ENCODE measurements at regions not wholly inside any gene's neighbourhood (a gene's known extent, or its start where the extent isn't known, plus 50 kb on each side); places are given as distances from the start of the nearest gene placed in this dataset.

DNA sequence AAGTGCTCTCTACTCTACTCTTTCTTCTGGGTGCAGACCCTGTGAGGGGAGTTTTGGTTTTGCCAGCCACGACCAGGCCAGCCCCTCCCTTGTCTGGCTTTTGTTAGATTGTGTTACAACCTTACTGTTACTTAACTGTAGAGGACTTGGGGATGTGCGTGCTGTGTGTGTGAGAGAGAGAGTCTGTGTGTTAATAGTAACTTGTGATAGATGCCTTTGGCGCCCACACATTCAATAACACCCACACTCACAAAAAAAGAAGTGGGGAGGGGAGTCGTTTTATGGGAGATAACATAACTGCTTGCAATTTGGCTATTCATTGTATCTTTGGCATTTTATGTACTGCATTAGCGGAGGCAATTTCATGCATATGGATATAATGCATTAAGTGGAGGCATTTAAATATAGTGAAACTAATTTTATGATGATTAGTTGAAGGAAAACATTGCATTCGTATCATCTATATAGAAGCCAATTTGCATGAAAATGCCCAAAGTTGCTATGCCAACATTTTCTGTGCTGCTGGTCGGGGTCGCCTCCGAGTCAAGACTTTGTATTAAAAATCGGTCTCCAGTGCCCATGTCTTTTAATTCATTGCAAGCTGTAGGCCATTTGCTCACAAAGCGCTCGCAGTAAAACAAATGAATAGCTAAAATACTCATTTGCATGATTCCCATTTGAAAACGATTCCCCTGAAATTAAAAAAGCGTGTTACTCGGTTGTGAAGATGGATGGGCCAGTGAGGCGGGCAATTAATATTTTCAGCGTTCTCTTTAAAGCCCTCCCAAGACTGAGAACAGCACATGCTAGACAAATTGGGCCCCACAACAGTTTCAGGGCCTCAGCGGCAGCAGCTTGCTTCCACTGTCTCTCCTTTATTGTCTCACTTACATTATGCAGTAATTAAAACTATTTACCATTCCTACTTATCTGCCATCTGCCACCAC, 158.5 kb upstream of the SMAD3 start:
- no peak for DNase-seq (ENCODE audit: low spot score)

DNA sequence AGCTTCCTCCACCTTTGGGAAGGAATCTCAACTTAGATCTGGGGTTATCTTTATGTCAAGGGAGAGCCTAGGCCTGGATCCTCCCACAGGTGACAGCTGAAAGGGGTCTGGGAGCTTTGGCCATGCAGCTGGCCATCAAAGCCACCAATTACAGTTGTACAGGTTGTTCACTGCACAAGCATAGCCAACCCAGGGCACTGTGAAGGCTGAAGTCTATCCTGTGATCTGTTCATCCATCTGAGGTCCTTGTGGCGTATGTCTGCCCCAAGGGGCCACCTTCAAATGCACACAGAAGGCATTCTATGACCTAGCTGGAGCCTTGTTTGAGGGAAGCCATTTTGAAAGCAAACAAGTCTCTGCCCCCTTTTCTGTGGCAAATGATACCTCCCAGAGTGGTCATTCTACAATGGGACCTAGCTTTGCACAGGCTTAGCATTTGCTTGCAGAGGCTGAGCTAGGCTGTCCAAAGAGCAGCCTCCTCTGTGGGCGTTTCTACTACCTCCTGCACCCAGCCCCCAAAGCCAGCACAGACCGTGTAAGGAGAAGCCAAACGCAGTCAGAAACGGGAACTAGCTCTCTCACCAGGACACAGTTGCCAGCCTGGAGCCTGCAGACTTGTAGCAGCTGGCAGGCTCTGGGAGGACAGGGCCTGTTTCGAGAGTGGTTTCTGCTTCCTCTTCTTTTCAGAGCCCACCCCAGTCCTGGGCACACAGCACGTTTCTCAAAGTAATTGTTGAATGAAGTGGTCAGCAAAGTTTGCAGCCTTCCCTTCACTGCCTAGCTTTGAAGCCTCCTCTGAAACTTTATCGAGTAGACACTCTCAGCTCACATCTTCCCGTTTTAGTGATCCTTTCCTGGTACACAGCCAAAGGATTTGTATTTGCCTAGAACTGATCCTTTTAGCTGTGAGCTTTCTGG, 157.3 kb upstream of the SMAD3 start:
- DNase-seq (ENCODE audit: low spot score), result no peak

DNA sequence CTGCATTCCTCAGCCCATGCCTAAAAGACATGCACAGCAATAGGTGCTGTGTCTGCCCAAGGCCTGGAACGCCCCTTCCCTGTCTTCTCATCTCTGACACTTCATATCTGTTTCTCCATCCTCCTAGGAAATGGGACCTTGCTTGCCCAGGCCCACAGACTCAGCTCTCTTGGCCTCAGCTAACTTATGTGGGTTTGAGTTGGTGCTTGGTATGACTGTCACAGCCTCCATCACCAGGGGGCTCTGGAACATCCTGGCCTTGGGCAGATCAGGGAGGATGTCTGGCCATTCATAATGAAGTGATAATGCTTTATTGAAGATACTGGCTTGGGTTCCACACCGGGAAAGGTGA, 156.7 kb upstream of the SMAD3 start:
- DNase-seq (ENCODE audit: low spot score), result no peak

DNA sequence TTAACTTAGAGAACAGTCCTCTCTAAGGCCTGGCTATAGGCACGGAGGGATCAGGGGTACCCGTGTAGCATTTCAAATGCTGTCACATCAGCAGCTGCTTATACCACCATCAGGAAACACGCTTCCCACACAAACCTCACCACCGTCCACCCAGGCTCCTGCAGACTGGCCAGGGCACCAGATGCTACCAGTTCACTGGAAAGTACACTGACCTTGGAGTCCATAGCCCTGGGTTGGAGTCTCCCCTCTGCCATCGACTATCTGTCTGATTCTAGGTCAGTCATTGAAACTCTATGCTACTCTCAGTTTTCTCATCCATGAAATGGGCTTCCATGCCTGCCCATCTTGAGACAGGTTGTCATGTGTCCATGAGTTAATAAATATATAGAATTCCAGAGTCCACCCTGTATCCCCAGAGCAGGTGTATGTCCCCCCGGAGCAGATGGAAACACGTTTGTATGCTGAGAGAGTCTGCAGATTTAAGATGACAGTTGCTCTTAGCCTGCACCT, 156.0 kb upstream of the SMAD3 start:
- no peak for DNase-seq (ENCODE audit: low spot score)

DNA sequence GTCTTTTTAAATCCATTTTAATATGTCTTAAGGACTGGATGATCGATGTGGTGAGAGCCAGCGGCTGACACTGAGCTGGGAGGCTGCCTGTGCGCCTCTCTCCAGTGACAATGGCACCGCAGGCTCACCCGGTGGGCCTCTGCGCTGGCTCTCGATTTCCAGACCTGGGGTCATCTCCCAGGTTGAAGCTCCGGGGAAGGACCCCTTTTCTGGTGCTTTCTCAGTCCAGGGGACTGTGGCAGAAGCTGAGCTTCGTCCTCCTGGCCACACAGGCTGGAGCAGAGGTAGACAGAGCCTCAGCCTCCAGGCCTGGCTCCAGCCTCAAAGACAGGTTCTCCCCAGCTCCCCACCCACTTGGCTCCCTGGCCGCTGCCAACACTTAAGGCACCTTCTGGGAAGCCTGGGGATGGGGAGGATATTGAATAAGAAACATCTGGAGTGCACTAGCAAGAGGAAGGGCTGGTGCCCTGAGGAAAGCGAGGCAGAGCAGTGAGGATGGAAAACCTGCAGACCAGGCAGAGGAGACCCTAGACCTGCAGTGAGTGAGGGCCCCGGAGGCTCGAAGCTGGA, 154.2 kb upstream of the SMAD3 start:
- DNase-seq (ENCODE audit: low spot score), result no peak

DNA sequence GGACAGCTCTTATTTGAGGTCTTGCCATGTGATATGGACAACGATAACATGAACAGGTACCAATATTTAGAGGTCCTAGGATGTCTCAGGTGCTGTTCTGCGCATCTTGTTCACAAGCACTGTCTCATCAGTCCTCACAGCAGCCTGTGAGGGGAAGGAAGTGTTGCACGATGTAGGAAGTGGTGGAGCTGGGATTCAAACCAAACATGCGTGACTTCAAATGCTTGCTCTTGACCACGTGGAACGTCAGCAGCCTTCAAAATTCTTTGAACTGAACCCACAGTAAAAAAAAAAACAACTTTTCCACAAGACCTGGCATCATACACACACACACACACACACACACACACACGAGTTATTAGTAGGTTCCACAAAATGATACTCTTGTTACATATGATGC, 153.4 kb upstream of the SMAD3 start:
- peak; percentile 17 for DNase-seq (ENCODE audit: low spot score)

DNA sequence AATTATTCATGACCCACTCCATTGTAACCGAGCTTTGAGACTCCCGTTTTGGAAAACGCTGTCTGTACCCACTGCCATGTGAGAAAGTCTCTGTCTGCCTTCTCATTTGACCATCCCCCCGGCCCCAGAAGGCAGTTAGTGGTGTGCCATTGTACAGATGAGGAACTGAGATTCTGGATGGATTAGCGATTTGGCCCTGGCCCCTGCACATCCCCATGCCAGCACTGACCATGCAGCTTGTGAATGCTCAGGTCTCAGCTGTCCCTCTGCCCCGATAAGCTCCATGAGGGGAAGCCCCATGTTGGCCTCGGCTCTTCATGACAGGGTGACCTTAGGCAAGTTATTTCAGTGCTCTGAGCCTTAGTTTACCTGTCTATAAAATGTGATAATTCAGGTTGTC, 153.0 kb upstream of the SMAD3 start:
- no peak for DNase-seq (ENCODE audit: low spot score)

DNA sequence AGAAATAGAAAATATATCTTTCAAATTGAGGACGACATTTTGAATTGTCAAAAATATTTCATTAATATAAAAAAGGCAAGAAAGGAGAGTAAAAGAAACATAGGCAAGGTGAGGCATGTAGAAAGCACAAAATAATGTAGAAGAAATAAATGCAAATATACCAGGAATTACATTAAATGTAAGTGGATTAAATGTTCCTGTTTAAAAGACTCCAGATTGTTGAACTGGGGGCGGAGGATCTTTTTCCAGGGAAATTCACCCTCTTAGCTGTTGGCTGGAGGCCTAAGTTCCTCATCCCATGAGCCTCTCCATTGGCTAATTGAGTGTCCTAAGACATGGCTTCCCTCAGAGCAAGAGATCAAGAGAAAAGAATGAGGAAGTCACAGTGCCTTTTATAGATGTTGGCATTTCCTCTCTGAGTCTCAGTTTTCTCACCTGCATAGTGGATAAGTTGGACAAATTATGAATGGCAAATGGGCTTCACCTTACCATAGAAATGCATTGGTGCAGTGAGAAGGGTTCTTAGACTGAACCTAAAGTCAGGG, 147.4 kb upstream of the SMAD3 start:
- DNase-seq (ENCODE audit: low spot score), result no peak

DNA sequence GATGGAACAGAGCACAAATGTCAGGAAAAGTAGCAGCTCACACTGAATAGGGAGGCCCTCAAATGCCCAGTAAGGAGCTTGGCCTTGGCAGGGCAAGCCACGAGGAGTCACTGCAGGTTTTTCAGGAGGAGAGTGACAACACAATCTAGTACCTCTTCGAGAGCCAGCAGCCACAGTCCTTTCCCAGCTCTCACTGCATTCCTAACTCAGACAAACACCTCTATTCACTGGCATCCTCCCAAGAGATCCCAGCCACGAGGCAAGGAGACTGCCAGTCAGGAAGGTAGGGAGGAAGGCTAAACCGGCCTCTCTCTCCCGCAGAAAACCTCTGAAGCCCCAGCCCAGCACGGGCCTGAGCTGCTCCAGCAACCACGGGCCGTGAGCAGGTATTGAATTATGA, 146.0 kb upstream of the SMAD3 start:
- DNase-seq (ENCODE audit: low spot score), result no peak

DNA sequence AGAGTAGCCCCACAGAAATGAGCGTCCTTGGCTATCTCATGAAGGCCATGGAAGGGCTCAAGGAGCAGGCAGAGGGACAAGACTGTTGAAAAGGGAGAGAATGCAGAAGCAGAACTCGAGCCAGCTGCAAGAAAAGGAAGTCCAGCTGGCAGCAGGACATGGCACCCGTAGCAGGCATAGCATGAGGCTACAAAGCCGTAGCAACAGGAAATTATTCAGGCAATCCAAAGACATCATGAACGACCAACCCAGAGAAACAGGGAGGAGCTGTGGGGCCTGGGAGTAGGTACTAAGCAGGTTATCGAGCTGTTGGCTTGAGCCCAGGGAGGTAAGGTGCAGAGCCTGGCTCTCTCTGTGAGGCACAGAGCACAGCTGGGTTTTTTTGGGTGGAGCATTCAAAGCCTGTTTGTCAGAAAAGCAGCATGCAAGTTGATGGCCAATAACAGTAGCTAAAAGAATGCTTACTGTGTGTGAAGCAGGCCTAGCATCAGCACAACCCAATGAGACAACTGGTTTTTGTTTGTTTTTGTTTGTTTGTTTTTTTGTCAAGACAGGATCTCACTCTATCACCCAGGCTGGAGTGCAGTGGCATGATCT, 144.0 kb upstream of the SMAD3 start:
- DNase-seq (ENCODE audit: low spot score), result no peak

DNA sequence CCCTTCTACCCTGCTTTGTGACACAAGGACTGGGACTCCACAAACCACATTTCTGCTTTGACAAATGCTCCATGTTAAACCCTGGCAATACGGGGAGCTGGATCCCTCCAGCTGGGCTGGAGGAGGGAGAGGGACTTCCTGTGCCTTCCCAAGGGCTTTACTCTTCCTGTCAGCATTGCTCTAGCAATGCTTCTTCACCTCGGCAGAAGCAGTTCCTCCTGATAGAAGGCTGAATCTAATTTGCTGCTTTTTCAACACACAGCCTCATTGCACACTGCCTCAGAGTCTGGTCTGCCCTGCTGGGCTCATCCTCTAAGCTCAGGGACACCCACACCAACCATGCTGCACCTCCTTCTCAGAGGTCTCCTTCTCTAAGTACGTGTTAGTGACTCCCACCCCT, 142.8 kb upstream of the SMAD3 start:
- DNase-seq (ENCODE audit: low spot score), result no peak

DNA sequence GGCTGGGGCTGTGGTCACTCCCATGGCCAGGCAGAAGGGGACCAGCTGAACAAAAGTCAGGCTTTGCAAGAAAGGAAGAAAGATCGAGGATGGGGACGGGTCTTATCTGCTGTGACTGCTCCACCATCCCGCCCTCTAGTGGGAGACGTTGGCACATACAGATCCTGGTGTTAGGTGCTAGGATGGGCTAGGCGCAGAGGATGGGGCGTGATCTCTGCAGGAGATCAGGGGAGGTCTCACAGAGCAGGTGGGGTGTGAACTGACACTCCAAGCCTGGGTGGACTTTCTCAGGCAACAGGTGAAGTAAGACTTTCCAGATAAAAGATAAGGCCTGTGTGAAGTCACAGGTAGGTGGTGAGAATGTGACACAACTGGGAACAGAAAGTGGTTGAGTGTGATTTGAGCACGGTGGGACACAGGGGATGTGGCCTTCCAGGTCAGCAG, 141.9 kb upstream of the SMAD3 start:
- no peak for DNase-seq (ENCODE audit: low spot score)

DNA sequence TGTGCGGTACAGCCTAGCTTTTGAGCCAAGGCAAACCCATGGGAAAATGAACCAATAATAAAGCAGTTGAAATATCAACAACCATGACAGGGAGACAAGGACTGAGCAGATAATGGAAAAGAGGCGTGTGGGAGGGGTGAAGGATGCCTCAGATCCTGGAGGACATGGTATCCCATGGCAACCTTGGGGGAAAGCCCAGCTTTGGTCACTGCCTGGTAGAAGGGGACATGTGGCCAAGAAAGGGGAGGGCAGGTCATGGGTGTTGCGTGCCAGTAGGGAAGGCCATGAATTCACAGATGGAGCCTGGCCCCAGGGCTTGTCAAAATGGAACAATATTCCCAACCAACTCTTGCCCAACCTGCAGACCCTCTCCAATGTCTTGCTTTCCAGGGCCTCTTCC, 140.5 kb upstream of the SMAD3 start:
- DNase-seq (ENCODE audit: low spot score), result no peak

DNA sequence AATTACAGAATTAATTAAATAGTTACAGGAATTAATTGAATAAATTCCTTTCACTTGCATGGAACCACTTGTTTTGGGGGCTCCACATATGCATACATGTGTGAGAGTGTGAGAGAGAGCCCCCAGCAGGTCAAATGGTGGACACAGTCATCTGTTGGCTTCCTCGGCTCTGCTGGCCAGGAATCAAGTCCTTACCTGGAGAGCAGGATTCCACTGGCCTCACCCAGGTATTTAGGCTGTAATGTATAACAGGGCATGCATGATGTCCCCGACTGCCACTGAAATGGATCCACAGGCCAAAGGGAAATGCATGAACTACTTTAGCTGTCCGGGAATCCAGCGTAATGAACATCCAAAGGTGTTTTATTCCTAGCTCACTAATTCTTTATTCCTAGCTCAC, 139.7 kb upstream of the SMAD3 start:
- DNase-seq (ENCODE audit: low spot score), result no peak

DNA sequence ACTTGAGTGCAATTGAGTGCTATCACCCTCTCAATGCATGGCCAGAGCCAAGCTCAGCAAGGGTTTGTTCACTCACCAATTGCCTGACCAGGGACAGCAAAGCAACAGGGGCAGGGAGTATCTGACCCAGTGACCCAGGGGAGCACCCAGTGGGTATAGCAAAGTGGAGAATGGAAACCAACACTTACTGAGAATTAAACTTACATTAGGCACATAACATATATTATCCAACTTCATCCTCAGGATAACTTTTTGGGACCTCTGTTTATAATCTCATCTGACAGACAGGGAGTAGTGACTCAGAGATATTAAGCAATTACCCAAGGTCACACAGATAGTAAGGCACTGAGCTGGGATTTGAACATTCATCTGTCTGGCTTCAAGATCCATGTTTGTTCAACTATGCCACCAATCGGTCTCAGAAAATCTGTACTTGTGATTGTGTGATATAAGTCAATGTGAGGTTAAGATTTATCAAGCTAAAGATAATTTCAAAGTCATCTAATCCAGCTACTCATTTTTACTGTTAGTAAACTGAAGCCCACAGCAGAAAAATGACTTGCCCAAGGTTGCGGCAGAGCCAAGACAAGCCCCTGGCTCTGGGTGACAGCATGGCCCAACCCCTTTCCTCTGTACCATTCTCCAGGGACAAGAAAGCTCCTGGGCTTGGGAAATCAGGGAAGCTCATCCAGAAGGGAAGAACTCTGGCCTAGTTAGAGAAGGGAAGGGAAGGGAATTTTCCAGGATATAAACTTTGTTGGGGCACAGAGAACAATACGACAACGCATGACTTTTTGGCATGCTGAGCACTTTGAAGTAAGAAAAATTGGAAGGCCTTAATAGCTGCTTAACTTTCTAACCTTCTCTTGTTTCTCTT, 138.0 kb upstream of the SMAD3 start:
- DNase-seq (ENCODE audit: low spot score), result no peak

DNA sequence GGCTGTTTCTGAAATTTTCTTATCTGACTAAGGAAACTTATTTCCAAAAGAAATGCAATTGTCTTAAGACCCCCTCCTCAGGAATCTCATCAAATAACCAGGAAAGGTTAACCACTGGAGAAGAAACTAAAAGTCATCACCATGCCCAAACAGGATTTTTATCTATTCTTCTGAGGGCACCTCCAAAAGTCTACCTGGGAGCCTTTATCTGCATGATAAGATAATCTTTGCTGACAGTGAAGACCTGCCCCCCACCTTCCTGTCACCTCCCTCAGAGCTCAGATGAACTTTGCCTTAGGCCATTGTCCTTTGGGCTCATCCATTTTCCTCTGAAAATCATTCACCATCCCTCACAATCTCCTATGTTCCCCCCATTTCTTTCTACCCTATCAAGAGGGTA, 137.3 kb upstream of the SMAD3 start:
- DNase-seq (ENCODE audit: low spot score), result no peak

DNA sequence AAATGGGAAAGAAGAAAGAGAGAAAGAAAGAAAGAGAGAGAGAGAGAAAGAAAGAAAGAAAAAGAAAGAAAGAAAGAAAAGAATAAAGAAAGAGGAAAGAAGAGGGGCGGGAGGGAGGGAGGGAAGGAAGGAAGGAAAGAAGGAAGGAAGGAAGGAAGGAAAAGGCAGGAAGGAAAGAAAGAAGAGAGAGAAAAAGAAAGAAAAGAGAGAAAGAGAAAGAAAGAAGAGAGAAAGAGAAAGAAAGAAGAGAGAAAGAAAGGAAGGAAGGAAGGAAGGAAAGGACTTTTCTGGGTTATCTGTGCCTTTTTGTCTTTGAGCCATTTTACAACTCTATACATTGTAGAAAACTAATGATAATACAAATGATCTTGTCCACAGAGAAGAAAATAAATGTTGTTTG, 136.6 kb upstream of the SMAD3 start:
- no peak for DNase-seq (ENCODE audit: low spot score)

DNA sequence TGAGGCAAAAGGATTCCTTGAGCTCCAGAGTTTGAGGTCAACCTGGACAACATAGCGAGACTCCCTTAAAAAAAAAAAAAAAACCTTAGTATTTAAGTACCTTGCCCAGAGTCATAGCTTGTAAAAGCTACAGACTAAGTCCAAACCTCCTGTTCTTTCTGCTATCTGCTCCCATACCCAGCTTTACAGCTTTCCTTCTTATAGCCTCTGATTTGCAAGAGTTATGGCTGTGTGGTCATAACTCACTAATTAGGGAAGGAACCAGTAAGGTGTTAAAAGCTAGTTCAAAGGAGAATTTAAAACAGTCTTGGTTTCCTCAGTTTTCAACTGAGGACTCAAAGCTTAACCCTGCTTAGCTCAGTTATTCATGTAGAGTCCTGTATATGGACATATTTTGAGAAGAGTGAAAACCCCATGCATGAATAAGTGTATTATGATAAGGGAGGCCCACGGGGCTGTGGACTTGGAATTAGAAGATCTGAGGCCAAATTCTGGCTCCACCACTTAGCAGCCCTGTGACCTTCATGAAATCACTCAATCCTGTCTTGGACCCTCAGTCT, 135.5 kb upstream of the SMAD3 start:
- DNase-seq (ENCODE audit: low spot score), result no peak

DNA sequence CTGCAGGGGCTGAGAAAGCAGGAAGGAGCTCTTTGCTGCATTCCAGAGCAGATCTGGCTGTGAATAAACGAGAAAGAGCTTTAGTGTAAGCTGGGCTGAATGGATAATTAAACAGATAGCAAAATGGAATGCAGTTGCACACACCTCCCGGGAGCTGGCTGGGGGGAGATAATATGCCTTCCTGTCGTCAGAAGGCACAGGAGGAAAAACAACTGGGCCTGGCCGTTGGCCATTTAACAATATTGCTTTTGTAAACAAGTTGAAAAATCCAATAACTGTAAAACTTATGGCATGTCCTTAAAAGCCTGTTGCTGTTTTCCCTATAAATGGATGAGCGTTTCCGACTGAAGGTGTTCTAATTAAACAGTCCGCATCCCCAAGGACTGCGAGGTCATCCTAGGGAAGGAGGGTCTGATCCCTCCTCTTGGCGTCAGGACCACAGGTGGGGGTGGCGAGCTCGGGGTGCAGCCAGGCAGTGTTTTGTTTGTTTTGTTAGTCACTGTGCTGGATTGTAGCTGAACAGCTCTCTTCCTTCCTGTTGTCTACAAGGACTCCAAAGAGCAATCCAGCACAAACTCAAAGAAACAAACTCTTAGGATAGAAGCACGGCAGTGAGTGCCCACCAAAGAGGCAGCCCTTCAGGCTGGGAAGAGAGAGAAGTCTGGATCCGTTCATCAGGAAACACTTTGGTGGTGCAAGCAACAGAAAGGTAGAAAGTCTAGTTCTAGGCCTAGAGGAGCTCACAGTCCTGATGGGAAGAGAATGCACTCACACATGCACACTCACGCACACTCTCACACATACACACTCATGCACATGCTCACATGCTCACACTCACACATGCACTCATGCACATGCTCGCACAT, 133.4 kb upstream of the SMAD3 start:
- peak; percentile 80 for DNase-seq (ENCODE audit: low spot score)

DNA sequence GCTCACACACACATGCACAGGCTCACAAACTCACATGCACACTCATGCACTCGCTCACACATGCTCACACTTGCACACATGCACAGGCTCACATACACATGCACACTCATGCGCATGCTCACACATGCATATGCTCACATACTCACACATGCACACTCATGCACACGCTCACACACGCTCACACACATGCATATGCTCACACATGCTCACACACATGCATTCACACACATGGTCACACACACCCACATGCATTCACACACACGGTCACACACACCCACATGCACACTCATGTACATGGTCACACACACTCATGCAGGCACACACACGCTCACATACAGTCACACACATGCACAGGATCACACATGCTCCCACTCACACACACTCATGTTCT, 132.8 kb upstream of the SMAD3 start:
- DNase-seq (ENCODE audit: low spot score), result no peak

All from SW480 (cell line).